ENCODE measurements at regions not wholly inside any gene's neighbourhood (a gene's known extent, or its start where the extent isn't known, plus 50 kb on each side); places are given as distances from the start of the nearest gene placed in this dataset.

DNA sequence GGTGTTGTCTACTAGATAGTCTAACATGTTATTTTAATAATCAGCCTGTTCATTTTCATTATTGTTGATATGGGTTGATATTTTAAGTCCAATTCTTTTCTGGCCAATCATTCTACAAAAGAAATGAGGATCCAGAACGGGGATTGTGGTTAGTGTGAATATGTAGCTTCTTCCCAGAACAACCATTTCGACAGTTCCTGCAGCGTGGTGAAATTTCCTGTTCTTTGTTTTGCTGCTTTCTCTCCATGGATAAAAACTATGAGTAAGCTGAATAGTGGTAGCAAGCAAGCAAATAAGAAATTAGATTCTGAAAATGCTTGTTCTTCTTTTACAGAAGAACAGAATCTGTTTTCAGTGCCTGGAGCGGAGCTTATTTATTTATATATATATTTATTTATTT lies 65.5 kb upstream of the F13A1 start:
- Histone ChIP-seq H3K27me3 (ENCODE audit: insufficient read depth, low read depth) (no peaks in the 10 kb centered on the region), H3K27ac (no peak overlapping the region), H3K4me1 (ENCODE audit: low read depth, poor library complexity, severe bottlenecking) (peaks cover 48% of the 10 kb centered on the region), H4K20me1 (ENCODE audit: insufficient read depth) (no peaks in the 10 kb centered on the region), H3K4me3 (IDR thresholded peaks at IDR 0.05; ENCODE audit: insufficient read depth, low read depth, low read length) (no peak overlapping the region), H2AFZ (ENCODE audit: low read depth) (no peak overlapping the region), H3K79me2 (ENCODE audit: insufficient read depth, low read depth) (no peaks in the 10 kb centered on the region), H3K4me2 (peak overlapping the region; percentile 81; the same call in 1 of the 2 replicates), H3K9ac (no peak overlapping the region), H3K36me3 (ENCODE audit: insufficient read depth) (no peaks in the 10 kb centered on the region)
- no peak for TF ChIP-seq CTCF (conservative IDR thresholded peaks at IDR 0.05; ENCODE audit: low read depth, low read length)

DNA sequence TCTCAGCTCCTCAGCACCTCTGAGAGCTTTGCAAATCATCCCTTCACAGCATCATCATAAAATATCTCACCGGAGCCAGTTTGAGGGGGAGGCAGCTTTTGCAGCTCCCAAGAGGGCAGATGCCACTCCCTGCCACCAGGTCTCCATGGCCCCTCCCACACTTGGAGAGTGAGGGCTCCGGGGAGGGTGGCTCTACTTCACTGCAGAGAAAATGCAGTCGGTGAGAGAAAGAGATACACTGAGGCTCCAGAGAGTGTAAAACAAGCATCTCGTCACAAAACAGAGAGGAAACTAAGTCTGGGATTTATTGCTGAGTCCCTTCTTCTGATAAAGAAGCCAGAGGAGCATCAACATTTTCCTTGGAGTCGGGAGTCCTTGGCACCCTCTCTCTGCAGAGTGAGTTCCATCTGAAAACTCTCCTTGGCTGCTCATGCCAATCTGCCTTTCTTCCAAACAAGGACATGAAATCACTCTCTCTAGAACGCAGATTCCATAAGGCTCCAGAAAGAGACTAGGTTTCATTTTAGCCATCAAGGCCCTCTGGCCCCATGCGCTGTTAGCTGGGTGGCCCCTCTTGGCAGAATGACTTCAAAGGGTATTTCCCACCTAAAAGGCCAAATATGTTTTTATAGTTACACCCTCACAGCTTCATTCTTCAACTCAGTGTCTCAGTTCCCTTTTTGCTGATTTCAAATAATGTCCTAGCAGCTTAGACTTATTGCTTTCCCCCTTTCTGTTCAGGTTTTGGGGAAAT lies 70.6 kb upstream of the F13A1 start:
- no peaks in the 10 kb centered on the region for H4K20me1 ChIP-seq (ENCODE audit: insufficient read depth)
- H3K27me3 ChIP-seq (ENCODE audit: insufficient read depth, low read depth): no peaks in the 10 kb centered on the region
- no peak overlapping the region for H3K4me3 ChIP-seq (IDR thresholded peaks at IDR 0.05; ENCODE audit: insufficient read depth, low read depth, low read length)
- TF ChIP-seq CTCF (conservative IDR thresholded peaks at IDR 0.05; ENCODE audit: low read depth, low read length): no peak
- H3K79me2 ChIP-seq (ENCODE audit: insufficient read depth, low read depth): no peaks in the 10 kb centered on the region
- no peak overlapping the region for H3K4me2 ChIP-seq
- H2AFZ ChIP-seq (ENCODE audit: low read depth): no peak overlapping the region
- H3K27ac ChIP-seq: no peak overlapping the region
- H3K9ac ChIP-seq: no peak overlapping the region
- no peaks in the 10 kb centered on the region for H3K36me3 ChIP-seq (ENCODE audit: insufficient read depth)
- H3K4me1 ChIP-seq (ENCODE audit: low read depth, poor library complexity, severe bottlenecking): peaks cover 8% of the 10 kb centered on the region

DNA sequence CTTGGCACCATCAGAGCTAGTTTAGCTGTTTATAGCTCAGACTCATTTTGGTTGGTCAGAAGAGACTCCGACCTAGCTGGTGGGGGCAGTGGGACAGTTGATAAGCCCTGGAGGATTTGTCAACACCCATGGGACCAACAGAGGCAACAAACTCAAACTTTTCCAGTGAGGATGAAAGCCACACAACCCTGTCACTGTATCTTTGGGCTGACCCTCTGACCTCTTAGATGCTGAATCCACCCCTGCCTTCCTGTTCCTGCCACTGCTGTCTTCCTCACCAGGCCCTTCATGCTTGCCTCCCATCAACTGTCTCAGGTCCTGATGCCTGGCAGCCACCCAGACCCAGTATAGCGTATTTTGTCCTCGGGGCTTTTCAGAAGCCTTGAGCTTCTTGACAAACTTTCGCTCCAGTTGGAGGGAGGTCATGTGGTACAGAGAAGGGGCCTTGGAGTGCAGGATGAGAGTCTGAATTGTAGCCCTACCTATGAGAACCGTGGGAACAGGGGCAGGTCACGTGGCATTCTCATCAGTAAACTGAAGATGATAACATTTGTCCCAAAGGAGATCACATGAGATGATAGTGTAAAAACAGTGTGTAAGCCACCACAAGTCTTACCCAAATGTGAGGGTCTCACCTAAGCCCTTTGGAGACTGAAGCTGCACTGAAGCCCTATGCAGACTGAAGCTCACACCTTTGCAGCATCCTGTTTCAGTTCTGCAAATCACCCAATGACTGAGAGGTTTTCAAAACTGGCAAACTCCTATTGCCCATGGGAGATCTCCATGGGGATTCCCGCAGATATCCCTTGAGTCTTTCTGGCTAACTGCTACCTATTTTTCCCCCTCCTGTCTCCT lies 72.0 kb upstream of the F13A1 start:
- Histone ChIP-seq H3K27ac (no peak overlapping the region), H4K20me1 (ENCODE audit: insufficient read depth) (no peaks in the 10 kb centered on the region), H3K79me2 (ENCODE audit: insufficient read depth, low read depth) (no peaks in the 10 kb centered on the region), H3K9ac (no peak overlapping the region), H3K36me3 (ENCODE audit: insufficient read depth) (no peaks in the 10 kb centered on the region), H3K4me2 (no peak overlapping the region), H3K27me3 (ENCODE audit: insufficient read depth, low read depth) (no peaks in the 10 kb centered on the region), H2AFZ (ENCODE audit: low read depth) (no peak overlapping the region), H3K4me1 (ENCODE audit: low read depth, poor library complexity, severe bottlenecking) (no peaks in the 10 kb centered on the region), H3K4me3 (IDR thresholded peaks at IDR 0.05; ENCODE audit: insufficient read depth, low read depth, low read length) (no peak overlapping the region)
- TF ChIP-seq CTCF (conservative IDR thresholded peaks at IDR 0.05; ENCODE audit: low read depth, low read length): no peak

- Histone ChIP-seq H3K4me2 (no peak overlapping the region), H3K4me3 (IDR thresholded peaks at IDR 0.05; ENCODE audit: insufficient read depth, low read depth, low read length) (no peak overlapping the region), H4K20me1 (ENCODE audit: insufficient read depth) (no peaks in the 10 kb centered on the region), H3K27me3 (ENCODE audit: insufficient read depth, low read depth) (no peaks in the 10 kb centered on the region), H3K36me3 (ENCODE audit: insufficient read depth) (no peaks in the 10 kb centered on the region), H3K79me2 (ENCODE audit: insufficient read depth, low read depth) (no peaks in the 10 kb centered on the region), H3K27ac (no peak overlapping the region), H2AFZ (ENCODE audit: low read depth) (no peak overlapping the region), H3K9ac (no peak overlapping the region), H3K4me1 (ENCODE audit: low read depth, poor library complexity, severe bottlenecking) (no peaks in the 10 kb centered on the region)
- no peak for TF ChIP-seq CTCF (conservative IDR thresholded peaks at IDR 0.05; ENCODE audit: low read depth, low read length)
These were observed 72.6 kb upstream of the F13A1 start for GRCh38 chr6:6393069-6393529.
